Rectal smooth muscle tissue (tissue), 1 donor: ENCODE measurements at regions not wholly inside any gene's neighbourhood (a gene's known extent, or its start where the extent isn't known, plus 50 kb on each side); places are given as distances from the start of the nearest gene placed in this dataset.
"Not testable (repeated sequence)": the region's sequence is repeated elsewhere in the genome, so short reads cannot be mapped to it uniquely, and the experiment has no call there.

Experiments
- H3K27ac ChIP-seq: one replicate; pipeline ENCODE4 v1.7.0; 2013; ENCODE audit warnings: low read depth, low read length, inconsistent platforms
- H3K27me3 ChIP-seq: one replicate; pipeline ENCODE4 v1.7.0; 2013; ENCODE audit warnings: low read length; ENCODE audit not compliant: control insufficient read depth, insufficient read depth
- H3K36me3 ChIP-seq: one replicate; pipeline ENCODE4 v1.7.0; 2013; ENCODE audit warnings: low read length; ENCODE audit not compliant: control insufficient read depth, insufficient read depth
- H3K4me1 ChIP-seq: one replicate; pipeline ENCODE4 v1.7.0; 2013; ENCODE audit warnings: low read length; ENCODE audit not compliant: control insufficient read depth, insufficient read depth
- H3K4me3 ChIP-seq: one replicate; pipeline ENCODE4 v1.7.0; 2013; ENCODE audit warnings: low read length
- H3K9ac ChIP-seq: one replicate; pipeline ENCODE4 v1.7.0; 2013; ENCODE audit warnings: low read length

- Histone ChIP-seq H3K36me3 (no peaks in the 10 kb centered on the region), H3K9ac (no peak overlapping the region), H3K4me1 (no peaks in the 10 kb centered on the region), H3K4me3 (no peak overlapping the region), H3K27ac (no peak overlapping the region), H3K27me3 (no peaks in the 10 kb centered on the region)
These were observed 318.7 kb downstream of the DOK5 start for GRCh38 chr20:54794110-54794509.

GRCh38 chr20:54793291-54793992, 318.0 kb downstream of the DOK5 start:
- Histone ChIP-seq H3K36me3 (no peaks in the 10 kb centered on the region), H3K9ac (no peak overlapping the region), H3K27ac (no peak overlapping the region), H3K4me3 (no peak overlapping the region), H3K27me3 (no peaks in the 10 kb centered on the region), H3K4me1 (no peaks in the 10 kb centered on the region)

GRCh38 chr20:54792688-54793087, 317.3 kb downstream of the DOK5 start:
- H3K4me1 ChIP-seq: no peaks in the 10 kb centered on the region
- H3K9ac ChIP-seq: no peak overlapping the region
- no peaks in the 10 kb centered on the region for H3K27me3 ChIP-seq
- no peak overlapping the region for H3K27ac ChIP-seq
- H3K36me3 ChIP-seq: no peaks in the 10 kb centered on the region
- no peak overlapping the region for H3K4me3 ChIP-seq

GRCh38 chr20:54788260-54788659, 312.9 kb downstream of the DOK5 start:
- not testable (repeated sequence) for H3K4me3 ChIP-seq, H3K27ac ChIP-seq, H3K36me3 ChIP-seq, H3K27me3 ChIP-seq, H3K9ac ChIP-seq, H3K4me1 ChIP-seq

- not testable (repeated sequence) for H3K4me1 ChIP-seq, H3K36me3 ChIP-seq, H3K27me3 ChIP-seq, H3K27ac ChIP-seq, H3K4me3 ChIP-seq, H3K9ac ChIP-seq
These were observed 307.4 kb downstream of the DOK5 start for GRCh38 chr20:54782758-54783157.

GRCh38 chr20:54774426-54774825, 299.0 kb downstream of the DOK5 start:
- Histone ChIP-seq H3K27me3 (no peaks in the 10 kb centered on the region), H3K27ac (no peak overlapping the region), H3K36me3 (no peaks in the 10 kb centered on the region), H3K9ac (no peak overlapping the region), H3K4me3 (no peak overlapping the region), H3K4me1 (no peaks in the 10 kb centered on the region)

- H3K4me3 ChIP-seq: no peak overlapping the region
- no peaks in the 10 kb centered on the region for H3K36me3 ChIP-seq
- H3K4me1 ChIP-seq: no peaks in the 10 kb centered on the region
- no peak overlapping the region for H3K27ac ChIP-seq
- no peak overlapping the region for H3K9ac ChIP-seq
- no peaks in the 10 kb centered on the region for H3K27me3 ChIP-seq
These were observed 298.2 kb downstream of the DOK5 start for GRCh38 chr20:54773643-54774000.

GRCh38 chr20:54772893-54773642, 297.7 kb downstream of the DOK5 start:
- Histone ChIP-seq H3K9ac (no peak overlapping the region), H3K27ac (no peak overlapping the region), H3K4me3 (no peak overlapping the region)

GRCh38 chr20:54766483-54766882, 291.1 kb downstream of the DOK5 start:
- H3K4me3 ChIP-seq: no peak overlapping the region
- H3K27me3 ChIP-seq: no peaks in the 10 kb centered on the region
- H3K27ac ChIP-seq: no peak overlapping the region
- H3K9ac ChIP-seq: no peak overlapping the region
- H3K36me3 ChIP-seq: no peaks in the 10 kb centered on the region
- no peaks in the 10 kb centered on the region for H3K4me1 ChIP-seq

More at GRCh38 chr20:54772893-54773642, 297.7 kb downstream of the DOK5 start:
- H3K27me3 ChIP-seq: no peaks in the 10 kb centered on the region
- H3K4me1 ChIP-seq: no peaks in the 10 kb centered on the region
- H3K36me3 ChIP-seq: no peaks in the 10 kb centered on the region

GRCh38 chr20:54763366-54763765, 288.0 kb downstream of the DOK5 start:
- H3K27ac ChIP-seq: no peak overlapping the region
- no peaks in the 10 kb centered on the region for H3K4me1 ChIP-seq
- no peak overlapping the region for H3K4me3 ChIP-seq
- H3K9ac ChIP-seq: no peak overlapping the region
- no peaks in the 10 kb centered on the region for H3K27me3 ChIP-seq
- H3K36me3 ChIP-seq: no peaks in the 10 kb centered on the region

- Histone ChIP-seq H3K27me3 (no peaks in the 10 kb centered on the region), H3K4me1 (no peaks in the 10 kb centered on the region), H3K36me3 (no peaks in the 10 kb centered on the region), H3K4me3 (no peak overlapping the region), H3K9ac (no peak overlapping the region), H3K27ac (no peak overlapping the region)
These were observed 284.2 kb downstream of the DOK5 start for GRCh38 chr20:54759589-54759988.

- Histone ChIP-seq H3K9ac (no peak overlapping the region), H3K27ac (no peak overlapping the region), H3K4me1 (no peaks in the 10 kb centered on the region), H3K27me3 (no peaks in the 10 kb centered on the region), H3K4me3 (no peak overlapping the region), H3K36me3 (no peaks in the 10 kb centered on the region)
These were observed 271.4 kb downstream of the DOK5 start for GRCh38 chr20:54746796-54747195.

GRCh38 chr20:54745780-54746179, 270.4 kb downstream of the DOK5 start:
- H3K27me3 ChIP-seq: no peaks in the 10 kb centered on the region
- H3K36me3 ChIP-seq: no peaks in the 10 kb centered on the region
- no peak overlapping the region for H3K9ac ChIP-seq
- H3K4me1 ChIP-seq: no peaks in the 10 kb centered on the region
- H3K27ac ChIP-seq: no peak overlapping the region
- H3K4me3 ChIP-seq: no peak overlapping the region
